SK-N-MC (cell line): ENCODE measurements at regions not wholly inside any gene's neighbourhood (a gene's known extent, or its start where the extent isn't known, plus 50 kb on each side); places are given as distances from the start of the nearest gene placed in this dataset.
A peak's percentile ranks its signal among the peaks of the same experiment; 100 is the strongest.
"Not testable (repeated sequence)": the region's sequence is repeated elsewhere in the genome, so short reads cannot be mapped to it uniquely, and the experiment has no call there.

Experiments
- DNase-seq: peaks from one replicate; pipeline ENCODE4 v3.0.0-alpha.2; 2011; ENCODE audit warnings: low read depth, low spot score
- H3K27ac ChIP-seq: fragments of 200-600 bp; sonication (generic); 2 replicates; pipeline ENCODE4 v1.5.1; 2016; ENCODE audit warnings: mixed run types
- H3K36me3 ChIP-seq: fragments of 200-600 bp; sonication (generic); 2 replicates; pipeline ENCODE4 v1.6.1; 2017; ENCODE audit warnings: antibody characterized with exemption, low read length, mixed read lengths; ENCODE audit not compliant: insufficient read depth
- H3K4me3 ChIP-seq: fragments of 200-600 bp; sonication (generic); 2 replicates; pipeline ENCODE4 v1.5.1; 2016
- H3K9ac ChIP-seq: fragments of 200-600 bp; sonication (generic); 2 replicates; pipeline ENCODE4 v1.8.0; 2017; ENCODE audit warnings: mixed run types, mixed read lengths; ENCODE audit not compliant: insufficient read length
- H3K9me3 ChIP-seq: fragments of 200-600 bp; sonication (generic); 2 replicates; pipeline ENCODE4 v1.6.1; 2017; ENCODE audit warnings: low read depth, mild to moderate bottlenecking, antibody characterized with exemption, low read length, moderate library complexity, mixed read lengths
- EZH2 ChIP-seq: fragments of 200-600 bp; sonication (generic); IDR thresholded peaks from one replicate; pipeline ENCODE4 v1.6.1; 2017; ENCODE audit warnings: antibody characterized with exemption
- FOXP2 ChIP-seq: optimal IDR thresholded peaks from 2 replicates; pipeline ENCODE3; 2011; ENCODE audit warnings: mild to moderate bottlenecking, moderate library complexity; ENCODE audit not compliant: insufficient read depth; ENCODE audit errors: extremely low read length, control extremely low read depth
- POLR2AphosphoS5 ChIP-seq: IDR thresholded peaks from 2 replicates; pipeline ENCODE4 v1.6.1; 2012; ENCODE audit warnings: mild to moderate bottlenecking, low read depth, low read length, borderline replicate concordance

GRCh38 chr22:27246558-27246957 lies 555.0 kb downstream of the MN1 start:
- no peak overlapping the region for H3K27ac ChIP-seq
- no peak for DNase-seq
- no peak overlapping the region for H3K9ac ChIP-seq
- no peaks in the 10 kb centered on the region for H3K9me3 ChIP-seq
- no peak for TF ChIP-seq POLR2AphosphoS5
- TF ChIP-seq FOXP2 = no peak
- TF ChIP-seq EZH2 = no peak
- no peaks in the 10 kb centered on the region for H3K36me3 ChIP-seq
- no peak overlapping the region for H3K4me3 ChIP-seq

GRCh38 chr22:27247701-27248434 lies 553.7 kb downstream of the MN1 start:
- peak overlapping the region; percentile 65 for H3K27ac ChIP-seq
- TF ChIP-seq FOXP2 (no peak), EZH2 (no peak), POLR2AphosphoS5 (no peak)

GRCh38 chr22:27250418-27250817 lies 551.1 kb downstream of the MN1 start:
- Histone ChIP-seq H3K4me3 (no peak overlapping the region), H3K9me3 (no peaks in the 10 kb centered on the region), H3K27ac (no peak overlapping the region), H3K36me3 (no peaks in the 10 kb centered on the region), H3K9ac (no peak overlapping the region)
- DNase-seq = no peak
- TF ChIP-seq FOXP2 = no peak
- TF ChIP-seq POLR2AphosphoS5 = no peak
- no peak for TF ChIP-seq EZH2

More at GRCh38 chr22:27247701-27248434, 553.7 kb downstream of the MN1 start:
- Histone ChIP-seq H3K9me3 (no peaks in the 10 kb centered on the region), H3K4me3 (peak overlapping the region; percentile 52), H3K9ac (peak overlapping the region; percentile 11), H3K36me3 (no peaks in the 10 kb centered on the region)
- DNase-seq = peak; percentile 35

GRCh38 chr22:27250886-27251285 lies 550.7 kb downstream of the MN1 start:
- Histone ChIP-seq H3K36me3 (no peaks in the 10 kb centered on the region), H3K27ac (no peak overlapping the region), H3K9me3 (peaks cover 3% of the 10 kb centered on the region; the same call in 1 of the 2 replicates), H3K4me3 (no peak overlapping the region), H3K9ac (no peak overlapping the region)
- TF ChIP-seq FOXP2 = no peak
- TF ChIP-seq POLR2AphosphoS5 = no peak
- TF ChIP-seq EZH2 = no peak
- DNase-seq = no peak

GRCh38 chr22:27251563-27251962 lies 550.0 kb downstream of the MN1 start:
- TF ChIP-seq EZH2 (no peak), FOXP2 (no peak), POLR2AphosphoS5 (no peak)
- Histone ChIP-seq H3K36me3 (no peaks in the 10 kb centered on the region), H3K4me3 (no peak overlapping the region), H3K9me3 (peaks cover 4% of the 10 kb centered on the region; the same call in 1 of the 2 replicates), H3K9ac (no peak overlapping the region), H3K27ac (no peak overlapping the region)
- no peak for DNase-seq

- no peaks in the 10 kb centered on the region for H3K36me3 ChIP-seq
Observed at GRCh38 chr22:27252282-27253049, 549.1 kb downstream of the MN1 start.

GRCh38 chr22:27253108-27253902 lies 548.3 kb downstream of the MN1 start:
- no peak for TF ChIP-seq FOXP2
- TF ChIP-seq POLR2AphosphoS5 = no peak
- no peak for TF ChIP-seq EZH2
- peaks cover 4% of the 10 kb centered on the region; the same call in 1 of the 2 replicates for H3K9me3 ChIP-seq
- H3K27ac ChIP-seq = no peak overlapping the region
- H3K9ac ChIP-seq = no peak overlapping the region
- no peak for DNase-seq
- H3K4me3 ChIP-seq = no peak overlapping the region
- H3K36me3 ChIP-seq = no peaks in the 10 kb centered on the region

More at GRCh38 chr22:27252282-27253049, 549.1 kb downstream of the MN1 start:
- H3K27ac ChIP-seq = no peak overlapping the region
- no peak overlapping the region for H3K9ac ChIP-seq
- peaks cover 4% of the 10 kb centered on the region; the same call in 1 of the 2 replicates for H3K9me3 ChIP-seq
- H3K4me3 ChIP-seq = no peak overlapping the region
- no peak for DNase-seq
- no peak for TF ChIP-seq EZH2
- no peak for TF ChIP-seq POLR2AphosphoS5
- TF ChIP-seq FOXP2 = no peak

GRCh38 chr22:27254063-27254462 lies 547.5 kb downstream of the MN1 start:
- H3K27ac ChIP-seq, DNase-seq, H3K36me3 ChIP-seq: not testable (repeated sequence)

More at GRCh38 chr22:27254063-27254462, 547.5 kb downstream of the MN1 start:
- H3K9ac ChIP-seq, H3K4me3 ChIP-seq, H3K9me3 ChIP-seq: not testable (repeated sequence)
